ENCODE measurements at regions not wholly inside any gene's neighbourhood (a gene's known extent, or its start where the extent isn't known, plus 50 kb on each side); places are given as distances from the start of the nearest gene placed in this dataset.

- no peaks in the 10 kb centered on the region for H4K20me1 ChIP-seq (replicated peaks; ENCODE audit: insufficient read depth)
- H3K4me1 ChIP-seq (ENCODE audit: insufficient read depth): peaks cover 12% of the 10 kb centered on the region
- TF ChIP-seq, protein P1, sequence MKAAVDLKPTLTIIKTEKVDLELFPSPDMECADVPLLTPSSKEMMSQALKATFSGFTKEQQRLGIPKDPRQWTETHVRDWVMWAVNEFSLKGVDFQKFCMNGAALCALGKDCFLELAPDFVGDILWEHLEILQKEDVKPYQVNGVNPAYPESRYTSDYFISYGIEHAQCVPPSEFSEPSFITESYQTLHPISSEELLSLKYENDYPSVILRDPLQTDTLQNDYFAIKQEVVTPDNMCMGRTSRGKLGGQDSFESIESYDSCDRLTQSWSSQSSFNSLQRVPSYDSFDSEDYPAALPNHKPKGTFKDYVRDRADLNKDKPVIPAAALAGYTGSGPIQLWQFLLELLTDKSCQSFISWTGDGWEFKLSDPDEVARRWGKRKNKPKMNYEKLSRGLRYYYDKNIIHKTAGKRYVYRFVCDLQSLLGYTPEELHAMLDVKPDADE (IDR thresholded peaks at IDR 0.05): no peak
- TF ChIP-seq, protein P2, sequence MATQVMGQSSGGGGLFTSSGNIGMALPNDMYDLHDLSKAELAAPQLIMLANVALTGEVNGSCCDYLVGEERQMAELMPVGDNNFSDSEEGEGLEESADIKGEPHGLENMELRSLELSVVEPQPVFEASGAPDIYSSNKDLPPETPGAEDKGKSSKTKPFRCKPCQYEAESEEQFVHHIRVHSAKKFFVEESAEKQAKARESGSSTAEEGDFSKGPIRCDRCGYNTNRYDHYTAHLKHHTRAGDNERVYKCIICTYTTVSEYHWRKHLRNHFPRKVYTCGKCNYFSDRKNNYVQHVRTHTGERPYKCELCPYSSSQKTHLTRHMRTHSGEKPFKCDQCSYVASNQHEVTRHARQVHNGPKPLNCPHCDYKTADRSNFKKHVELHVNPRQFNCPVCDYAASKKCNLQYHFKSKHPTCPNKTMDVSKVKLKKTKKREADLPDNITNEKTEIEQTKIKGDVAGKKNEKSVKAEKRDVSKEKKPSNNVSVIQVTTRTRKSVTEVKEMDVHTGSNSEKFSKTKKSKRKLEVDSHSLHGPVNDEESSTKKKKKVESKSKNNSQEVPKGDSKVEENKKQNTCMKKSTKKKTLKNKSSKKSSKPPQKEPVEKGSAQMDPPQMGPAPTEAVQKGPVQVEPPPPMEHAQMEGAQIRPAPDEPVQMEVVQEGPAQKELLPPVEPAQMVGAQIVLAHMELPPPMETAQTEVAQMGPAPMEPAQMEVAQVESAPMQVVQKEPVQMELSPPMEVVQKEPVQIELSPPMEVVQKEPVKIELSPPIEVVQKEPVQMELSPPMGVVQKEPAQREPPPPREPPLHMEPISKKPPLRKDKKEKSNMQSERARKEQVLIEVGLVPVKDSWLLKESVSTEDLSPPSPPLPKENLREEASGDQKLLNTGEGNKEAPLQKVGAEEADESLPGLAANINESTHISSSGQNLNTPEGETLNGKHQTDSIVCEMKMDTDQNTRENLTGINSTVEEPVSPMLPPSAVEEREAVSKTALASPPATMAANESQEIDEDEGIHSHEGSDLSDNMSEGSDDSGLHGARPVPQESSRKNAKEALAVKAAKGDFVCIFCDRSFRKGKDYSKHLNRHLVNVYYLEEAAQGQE (IDR thresholded peaks at IDR 0.05; ENCODE audit: unreplicated experiment): no peak
- TF ChIP-seq POLR2AphosphoS5 (IDR thresholded peaks at IDR 0.05; ENCODE audit: low read depth) (no peak), ZNF114 (CRISPR knock-in tag; IDR thresholded peaks at IDR 0.05) (no peak), CTCF (conservative IDR thresholded peaks at IDR 0.05; ENCODE audit: low read depth in 2 of 2) (no peak), NANOG (IDR thresholded peaks at IDR 0.05; ENCODE audit: borderline replicate concordance) (no peak), CREB1 (CRISPR knock-in tag; IDR thresholded peaks at IDR 0.05; ENCODE audit: low read depth) (no peak), EZH2 (IDR thresholded peaks at IDR 0.05; ENCODE audit: low read depth, unreplicated experiment) (no peak), STAT1 (IDR thresholded peaks at IDR 0.05; ENCODE audit: unreplicated experiment) (no peak), EZH2phosphoT487 (IDR thresholded peaks at IDR 0.05; ENCODE audit: unreplicated experiment) (no peak), JUNB (IDR thresholded peaks at IDR 0.05; ENCODE audit: unreplicated experiment) (no peak), ZNF331 (CRISPR knock-in tag; IDR thresholded peaks at IDR 0.05; ENCODE audit: low read depth) (no peak)
- TF ChIP-seq, protein P3, sequence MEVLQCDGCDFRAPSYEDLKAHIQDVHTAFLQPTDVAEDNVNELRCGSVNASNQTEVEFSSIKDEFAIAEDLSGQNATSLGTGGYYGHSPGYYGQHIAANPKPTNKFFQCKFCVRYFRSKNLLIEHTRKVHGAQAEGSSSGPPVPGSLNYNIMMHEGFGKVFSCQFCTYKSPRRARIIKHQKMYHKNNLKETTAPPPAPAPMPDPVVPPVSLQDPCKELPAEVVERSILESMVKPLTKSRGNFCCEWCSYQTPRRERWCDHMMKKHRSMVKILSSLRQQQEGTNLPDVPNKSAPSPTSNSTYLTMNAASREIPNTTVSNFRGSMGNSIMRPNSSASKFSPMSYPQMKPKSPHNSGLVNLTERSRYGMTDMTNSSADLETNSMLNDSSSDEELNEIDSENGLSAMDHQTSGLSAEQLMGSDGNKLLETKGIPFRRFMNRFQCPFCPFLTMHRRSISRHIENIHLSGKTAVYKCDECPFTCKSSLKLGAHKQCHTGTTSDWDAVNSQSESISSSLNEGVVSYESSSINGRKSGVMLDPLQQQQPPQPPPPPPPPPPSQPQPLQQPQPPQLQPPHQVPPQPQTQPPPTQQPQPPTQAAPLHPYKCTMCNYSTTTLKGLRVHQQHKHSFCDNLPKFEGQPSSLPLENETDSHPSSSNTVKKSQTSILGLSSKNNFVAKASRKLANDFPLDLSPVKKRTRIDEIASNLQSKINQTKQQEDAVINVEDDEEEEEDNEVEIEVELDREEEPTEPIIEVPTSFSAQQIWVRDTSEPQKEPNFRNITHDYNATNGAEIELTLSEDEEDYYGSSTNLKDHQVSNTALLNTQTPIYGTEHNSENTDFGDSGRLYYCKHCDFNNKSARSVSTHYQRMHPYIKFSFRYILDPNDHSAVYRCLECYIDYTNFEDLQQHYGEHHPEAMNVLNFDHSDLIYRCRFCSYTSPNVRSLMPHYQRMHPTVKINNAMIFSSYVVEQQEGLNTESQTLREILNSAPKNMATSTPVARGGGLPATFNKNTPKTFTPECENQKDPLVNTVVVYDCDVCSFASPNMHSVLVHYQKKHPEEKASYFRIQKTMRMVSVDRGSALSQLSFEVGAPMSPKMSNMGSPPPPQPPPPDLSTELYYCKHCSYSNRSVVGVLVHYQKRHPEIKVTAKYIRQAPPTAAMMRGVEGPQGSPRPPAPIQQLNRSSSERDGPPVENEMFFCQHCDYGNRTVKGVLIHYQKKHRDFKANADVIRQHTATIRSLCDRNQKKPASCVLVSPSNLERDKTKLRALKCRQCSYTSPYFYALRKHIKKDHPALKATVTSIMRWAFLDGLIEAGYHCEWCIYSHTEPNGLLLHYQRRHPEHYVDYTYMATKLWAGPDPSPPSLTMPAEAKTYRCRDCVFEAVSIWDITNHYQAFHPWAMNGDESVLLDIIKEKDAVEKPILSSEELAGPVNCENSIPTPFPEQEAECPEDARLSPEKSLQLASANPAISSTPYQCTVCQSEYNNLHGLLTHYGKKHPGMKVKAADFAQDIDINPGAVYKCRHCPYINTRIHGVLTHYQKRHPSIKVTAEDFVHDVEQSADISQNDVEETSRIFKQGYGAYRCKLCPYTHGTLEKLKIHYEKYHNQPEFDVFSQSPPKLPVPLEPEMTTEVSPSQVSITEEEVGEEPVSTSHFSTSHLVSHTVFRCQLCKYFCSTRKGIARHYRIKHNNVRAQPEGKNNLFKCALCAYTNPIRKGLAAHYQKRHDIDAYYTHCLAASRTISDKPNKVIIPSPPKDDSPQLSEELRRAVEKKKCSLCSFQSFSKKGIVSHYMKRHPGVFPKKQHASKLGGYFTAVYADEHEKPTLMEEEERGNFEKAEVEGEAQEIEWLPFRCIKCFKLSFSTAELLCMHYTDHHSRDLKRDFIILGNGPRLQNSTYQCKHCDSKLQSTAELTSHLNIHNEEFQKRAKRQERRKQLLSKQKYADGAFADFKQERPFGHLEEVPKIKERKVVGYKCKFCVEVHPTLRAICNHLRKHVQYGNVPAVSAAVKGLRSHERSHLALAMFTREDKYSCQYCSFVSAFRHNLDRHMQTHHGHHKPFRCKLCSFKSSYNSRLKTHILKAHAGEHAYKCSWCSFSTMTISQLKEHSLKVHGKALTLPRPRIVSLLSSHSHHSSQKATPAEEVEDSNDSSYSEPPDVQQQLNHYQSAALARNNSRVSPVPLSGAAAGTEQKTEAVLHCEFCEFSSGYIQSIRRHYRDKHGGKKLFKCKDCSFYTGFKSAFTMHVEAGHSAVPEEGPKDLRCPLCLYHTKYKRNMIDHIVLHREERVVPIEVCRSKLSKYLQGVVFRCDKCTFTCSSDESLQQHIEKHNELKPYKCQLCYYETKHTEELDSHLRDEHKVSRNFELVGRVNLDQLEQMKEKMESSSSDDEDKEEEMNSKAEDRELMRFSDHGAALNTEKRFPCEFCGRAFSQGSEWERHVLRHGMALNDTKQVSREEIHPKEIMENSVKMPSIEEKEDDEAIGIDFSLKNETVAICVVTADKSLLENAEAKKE (CRISPR knock-in tag; IDR thresholded peaks at IDR 0.05): no peak
- H2AFZ ChIP-seq: no peak overlapping the region; the same call in 1 of the 2 replicates
- no peaks in the 10 kb centered on the region for H3K9me3 Mint-ChIP-seq
- H3K36me3 ChIP-seq (ENCODE audit: insufficient read depth): no peaks in the 10 kb centered on the region
- H3K4me3 Mint-ChIP-seq: no peak overlapping the region
- H3K4me1 Mint-ChIP-seq: peaks cover 14% of the 10 kb centered on the region
- no peak overlapping the region for H3K27ac Mint-ChIP-seq
- H3K27me3 ChIP-seq (ENCODE audit: insufficient read depth): no peaks in the 10 kb centered on the region
- DNase-seq (ENCODE audit: low spot score): no peak
- no peak overlapping the region for H3K4me3 ChIP-seq
- no peak overlapping the region for H3K4me2 ChIP-seq
- no peak for ATAC-seq
- no peaks in the 10 kb centered on the region for H3K9me2 ChIP-seq (ENCODE audit: insufficient read depth)
- no peaks in the 10 kb centered on the region for H3K79me2 ChIP-seq (replicated peaks; ENCODE audit: insufficient read depth)
- H3K27ac ChIP-seq (ENCODE audit: low read depth): no peak overlapping the region
- H3F3A ChIP-seq (replicated peaks; ENCODE audit: low read depth): no peaks in the 10 kb centered on the region
- no peaks in the 10 kb centered on the region for H3K27me3 Mint-ChIP-seq (ENCODE audit: insufficient read depth, low read depth, poor library complexity)
- no peaks in the 10 kb centered on the region for H3K36me3 Mint-ChIP-seq (ENCODE audit: low read depth)
Measured at GRCh38 chr2:106988361-106988760, 102.4 kb upstream of the ST6GAL2 start.
